A549 (cell line): ENCODE measurements at regions not wholly inside any gene's neighbourhood (a gene's known extent, or its start where the extent isn't known, plus 50 kb on each side); places are given as distances from the start of the nearest gene placed in this dataset.
A peak's percentile ranks its signal among the peaks of the same experiment; 100 is the strongest.

ENCODE experiments used
- ATAC-seq, 2 experiments: fragments of 200-7000 bp in 1 of 2; fragments of >200 bp in 1 of 2; cut with Nextera tagmentation in 1 of 2; cut with Tn5 transposase in 1 of 2; 3 replicates each; pipeline versions ENCODE4 v1.8.0 to v1.9.1; 2018 to 2020; ENCODE audit warnings: mild to moderate bottlenecking in 1 of 2, moderate library complexity in 1 of 2
- CTCF ChIA-PET: fragments of 300-600 bp; sonication (Branson Sonifier 250); formaldehyde crosslinking; extraction: SDS; loops from one replicate; lab custom pipeline; 2021; ENCODE audit warnings: antibody characterized with exemption, inconsistent platforms; lab: Yijun Ruan, JAX
- POLR2A ChIA-PET: fragments of 350-600 bp; formaldehyde crosslinking; extraction: SDS; loops from one replicate; lab custom pipeline; 2021; ENCODE audit warnings: antibody characterized with exemption, inconsistent platforms; lab: Yijun Ruan, JAX
- DNase-seq, 2 experiments: peaks; one replicate each; pipeline versions ENCODE4 v3.0.0 to v3.0.0-alpha.2; 2011 to 2016; ENCODE audit warnings: low read depth in 1 of 2, low spot score in 1 of 2
- FAIRE-seq: peaks from 2 replicates; lab custom pipeline; 2011; peaks lifted over from hg19 to GRCh38; lab: Jason Lieb, UNC
- H3K27ac ChIP-seq, 2 experiments: fragments of >200 bp; sonication (Bioruptor Twin); formaldehyde crosslinking; 3 replicates each; pipeline ENCODE4 v1.5.1; 2016 to 2017
- H3K4me1 ChIP-seq: fragments of >200 bp; sonication (Bioruptor Twin); formaldehyde crosslinking; 3 replicates; pipeline ENCODE4 v1.6.1; 2016
- H3K4me2 ChIP-seq: fragments of >200 bp; sonication (Bioruptor Twin); formaldehyde crosslinking; 3 replicates; pipeline ENCODE4 v1.6.1; 2016
- H3K4me3 ChIP-seq: fragments of >200 bp; sonication (Bioruptor Twin); formaldehyde crosslinking; 3 replicates; pipeline ENCODE4 v1.5.1; 2016
- H3K9me3 ChIP-seq: fragments of >200 bp; sonication (Bioruptor Twin); formaldehyde crosslinking; 3 replicates; pipeline ENCODE4 v1.6.1; 2016
- ATOH8 ChIP-seq: fragments of 250-450 bp; sonication (Bioruptor Pico); IDR thresholded peaks from 2 replicates; pipeline ENCODE4 v1.5.0; 2020; ENCODE audit warnings: low read depth, mild to moderate bottlenecking, moderate library complexity
- BCL3 ChIP-seq: fragments of >200 bp; sonication (Bioruptor Twin); formaldehyde crosslinking; IDR thresholded peaks from 3 replicates; pipeline ENCODE4 v1.6.1; 2016
- CBX8 ChIP-seq: fragments of 200-600 bp; sonication (generic); IDR thresholded peaks from 2 replicates; pipeline ENCODE4 v1.6.1; 2016
- CEBPB ChIP-seq, 2 experiments: fragments of >200 bp in 1 of 2; sonication (Bioruptor Twin) in 1 of 2; formaldehyde crosslinking in 1 of 2; IDR thresholded peaks; 2 replicates each; pipeline ENCODE4 v1.6.1; 2012 to 2016
- CHD4 ChIP-seq: fragments of 200-600 bp; sonication (generic); IDR thresholded peaks from 2 replicates; pipeline ENCODE4 v1.6.1; 2016; ENCODE audit warnings: antibody characterized with exemption, mild to moderate bottlenecking, borderline replicate concordance
- CTCF ChIP-seq: fragments of >200 bp; sonication (Bioruptor Twin); formaldehyde crosslinking; IDR thresholded peaks from 3 replicates; pipeline ENCODE4 v1.5.1; 2016
- E2F6 ChIP-seq: IDR thresholded peaks from 2 replicates; pipeline ENCODE4 v1.6.1; 2012; ENCODE audit warnings: low read depth, borderline replicate concordance
- EHMT2 ChIP-seq: fragments of 200-600 bp; sonication (generic); IDR thresholded peaks from 2 replicates; pipeline ENCODE4 v1.6.1; 2016; ENCODE audit warnings: antibody characterized with exemption, low read depth, mild to moderate bottlenecking, moderate library complexity
- FOSL2 ChIP-seq, 2 experiments: fragments of 450-650 bp in 1 of 2; fragments of >200 bp in 1 of 2; sonication (Bioruptor Twin) in 1 of 2; formaldehyde crosslinking; IDR thresholded peaks; 2 replicates each; pipeline versions ENCODE4 v1.5.0 to v1.6.1; 2016 to 2020; ENCODE audit warnings: mild to moderate bottlenecking in 1 of 2, moderate library complexity in 1 of 2
- FOXS1 ChIP-seq: fragments of 250-450 bp; sonication (Bioruptor Pico); IDR thresholded peaks from 2 replicates; pipeline ENCODE4 v1.5.0; 2020; ENCODE audit warnings: mild to moderate bottlenecking, moderate library complexity
- GATA3 ChIP-seq: IDR thresholded peaks from 2 replicates; pipeline ENCODE4 v1.6.1; 2012; ENCODE audit warnings: borderline replicate concordance
- HOXA7 ChIP-seq: fragments of 250-450 bp; sonication (Bioruptor Pico); IDR thresholded peaks from 2 replicates; pipeline ENCODE4 v1.5.0; 2020; ENCODE audit warnings: mild to moderate bottlenecking, moderate library complexity
- MAX ChIP-seq: IDR thresholded peaks from 2 replicates; pipeline ENCODE4 v1.6.1; 2012
- MAZ ChIP-seq: fragments of 150-350 bp; IDR thresholded peaks from 2 replicates; pipeline ENCODE4 v1.6.1; 2014; ENCODE audit warnings: antibody characterized with exemption, low read depth, low read length, borderline replicate concordance
- MYC ChIP-seq: IDR thresholded peaks from 2 replicates; pipeline ENCODE4 v1.6.1; 2012; ENCODE audit warnings: mild to moderate bottlenecking, inconsistent platforms, low read length, improper control_type of control experiment, borderline replicate concordance
- NPAS2 ChIP-seq: fragments of 250-450 bp; sonication (Bioruptor Pico); IDR thresholded peaks from 2 replicates; pipeline ENCODE4 v1.8.0; 2022; ENCODE audit warnings: mild to moderate bottlenecking, moderate library complexity, borderline replicate concordance
- PHF8 ChIP-seq: fragments of 200-600 bp; sonication (generic); IDR thresholded peaks from 2 replicates; pipeline ENCODE4 v1.6.1; 2016; ENCODE audit warnings: low read depth, mild to moderate bottlenecking, antibody characterized with exemption, moderate library complexity, borderline replicate concordance
- POLR2A ChIP-seq: IDR thresholded peaks from 2 replicates; pipeline ENCODE4 v1.6.1; 2012; ENCODE audit warnings: mild to moderate bottlenecking, low read length
- RAD21 ChIP-seq, 2 experiments: fragments of >200 bp in 1 of 2; sonication (Bioruptor Twin) in 1 of 2; formaldehyde crosslinking in 1 of 2; IDR thresholded peaks in 1 of 2; conservative IDR thresholded peaks in 1 of 2; 2 replicates in 1 of 2; 3 replicates in 1 of 2; pipeline ENCODE4 v1.6.1; 2012 to 2018; ENCODE audit warnings: inconsistent platforms in 1 of 2
- RFX5 ChIP-seq: fragments of 450-650 bp; IDR thresholded peaks from 2 replicates; pipeline ENCODE4 v1.7.1; 2014; ENCODE audit warnings: antibody characterized with exemption, mild to moderate bottlenecking, moderate library complexity
- SMC3 ChIP-seq: fragments of >200 bp; sonication (Bioruptor Twin); formaldehyde crosslinking; IDR thresholded peaks from 3 replicates; pipeline ENCODE4 v1.6.1; 2018; ENCODE audit warnings: inconsistent platforms
- TFCP2L1 ChIP-seq: fragments of 250-450 bp; sonication (Bioruptor Pico); IDR thresholded peaks from 2 replicates; pipeline ENCODE4 v1.5.0; 2021; ENCODE audit warnings: mild to moderate bottlenecking
- TP53 ChIP-seq: fragments of 250-450 bp; sonication (Bioruptor Pico); IDR thresholded peaks from 2 replicates; pipeline ENCODE4 v1.5.0; 2021; ENCODE audit warnings: mild to moderate bottlenecking, moderate library complexity
- WGBS: methylation state at CpG from one replicate; pipeline ENCODE4 v1.1.6; 2017; ENCODE audit errors: missing lambda C conversion rate; 5-methylcytosine and 5-hydroxymethylcytosine counted together

- TF ChIP-seq FOSL2 (IDR thresholded peaks at IDR 0.05) (no peak), FOSL2 (CRISPR knock-in tag; IDR thresholded peaks at IDR 0.05) (no peak), FOXS1 (no peak), RFX5 (no peak), EHMT2 (no peak), CEBPB (IDR thresholded peaks at IDR 0.05) (no peak)
- TF ChIP-seq, all 56 proteins: peak for 0
These were observed 736.9 kb upstream of the ADAMTS5 start (continued) for GRCh38 chr21:27703791-27704190.

- no peaks in the 10 kb centered on the region for H3K9me3 ChIP-seq
- H3K4me2 ChIP-seq = no peak overlapping the region
- POLR2A ChIA-PET = no interaction called here
- DNase-seq (peak; percentile 2 to 55), FAIRE-seq (no peak), ATAC-seq (peak in 1 of 2 experiments; percentile 69; a peak in 3 of 6 replicates)
- H3K4me3 ChIP-seq = no peak overlapping the region
- CTCF ChIA-PET = interaction anchor here (0.9 to 1.7 kb wide), 6 partner anchors 850 to 1045 kb away, joined by 3 to 4 read pairs (median 3); no protein-coding TSS in a partner anchor
- TF ChIP-seq CHD4 = no peak
- no peak for TF ChIP-seq NPAS2 (CRISPR knock-in tag)
- TF ChIP-seq POLR2A = no peak
- TF ChIP-seq GATA3 = no peak
- no peak for TF ChIP-seq E2F6
- TF ChIP-seq MAX = no peak
- peak; percentile 53; the same call in 2 of the 3 replicates for TF ChIP-seq SMC3
- TF ChIP-seq HOXA7 = no peak
- TF ChIP-seq FOXS1 = no peak
- TF ChIP-seq ATOH8 = no peak
- TF ChIP-seq RAD21 (conservative IDR thresholded peaks at IDR 0.05 in 1 of 2, IDR thresholded peaks at IDR 0.05 in 1 of 2) = peak; percentile 58 to 60
- TF ChIP-seq CTCF = peak; percentile 35
- TF ChIP-seq TFCP2L1 (CRISPR knock-in tag) = no peak
- no peak for TF ChIP-seq EHMT2
- TF ChIP-seq FOSL2 (IDR thresholded peaks at IDR 0.05) = no peak
- TF ChIP-seq FOSL2 (CRISPR knock-in tag; IDR thresholded peaks at IDR 0.05) = no peak
- TF ChIP-seq TP53 (CRISPR knock-in tag) = no peak
- TF ChIP-seq MAZ = no peak
- TF ChIP-seq MYC = no peak
- WGBS = 4% methylated on average over 14 of the region's 14 CpGs
- H3K4me1 ChIP-seq = no peaks in the 10 kb centered on the region
- no peak overlapping the region for H3K27ac ChIP-seq
These were observed 734.2 kb upstream of the ADAMTS5 start for GRCh38 chr21:27700974-27701614.

- WGBS = 0% methylated on average over 1 of the region's 1 CpG
- ATAC-seq (no peak), DNase-seq (no peak), FAIRE-seq (no peak)
- Histone ChIP-seq H3K4me1 (no peaks in the 10 kb centered on the region), H3K9me3 (no peaks in the 10 kb centered on the region), H3K4me3 (no peak overlapping the region), H3K4me2 (no peak overlapping the region), H3K27ac (no peak overlapping the region)
- ChIA-PET POLR2A (no interaction called here), CTCF (no interaction called here)
- TF ChIP-seq PHF8 (no peak), MAZ (no peak), NPAS2 (CRISPR knock-in tag) (no peak), RAD21 (conservative IDR thresholded peaks at IDR 0.05 in 1 of 2, IDR thresholded peaks at IDR 0.05 in 1 of 2) (no peak), BCL3 (no peak), CBX8 (no peak), FOSL2 (IDR thresholded peaks at IDR 0.05) (no peak), FOSL2 (CRISPR knock-in tag; IDR thresholded peaks at IDR 0.05) (no peak), FOXS1 (no peak)
These were observed 728.4 kb upstream of the ADAMTS5 start for GRCh38 chr21:27695246-27695645.
